Gastrocnemius medialis (tissue), 4 donors: ENCODE measurements at regions not wholly inside any gene's neighbourhood (a gene's known extent, or its start where the extent isn't known, plus 50 kb on each side); places are given as distances from the start of the nearest gene placed in this dataset.

Experiments used
- CTCF ChIP-seq, 5 experiments: fragments of 450-650 bp in 3 of 5; fragments of 200-600 bp in 2 of 5; sonication (generic) in 2 of 5; IDR thresholded peaks in 4 of 5; conservative IDR thresholded peaks in 1 of 5; 1 replicate in 4 of 5; 2 replicates in 1 of 5; pipeline ENCODE4 v1.5.1; 2016 to 2019; ENCODE audit warnings: antibody characterized with exemption in 5 of 5, mild to moderate bottlenecking in 3 of 5, moderate library complexity in 3 of 5
- POLR2A ChIP-seq, 2 donors: fragments of 450-650 bp; IDR thresholded peaks; one replicate each; pipeline ENCODE4 v1.6.1; 2017; ENCODE audit warnings: antibody characterized with exemption in 2 of 2, mild to moderate bottlenecking in 2 of 2, moderate library complexity in 2 of 2

- TF ChIP-seq CTCF (IDR thresholded peaks at IDR 0.05 in 4 of 5, conservative IDR thresholded peaks at IDR 0.05 in 1 of 5) (no peak), POLR2A (IDR thresholded peaks at IDR 0.05) (no peak)
Measured at GRCh38 chr2:180071797-180072196, 64.7 kb upstream of the CWC22 start.
